ENCODE measurements at regions not wholly inside any gene's neighbourhood (a gene's known extent, or its start where the extent isn't known, plus 50 kb on each side); places are given as distances from the start of the nearest gene placed in this dataset.

DNA sequence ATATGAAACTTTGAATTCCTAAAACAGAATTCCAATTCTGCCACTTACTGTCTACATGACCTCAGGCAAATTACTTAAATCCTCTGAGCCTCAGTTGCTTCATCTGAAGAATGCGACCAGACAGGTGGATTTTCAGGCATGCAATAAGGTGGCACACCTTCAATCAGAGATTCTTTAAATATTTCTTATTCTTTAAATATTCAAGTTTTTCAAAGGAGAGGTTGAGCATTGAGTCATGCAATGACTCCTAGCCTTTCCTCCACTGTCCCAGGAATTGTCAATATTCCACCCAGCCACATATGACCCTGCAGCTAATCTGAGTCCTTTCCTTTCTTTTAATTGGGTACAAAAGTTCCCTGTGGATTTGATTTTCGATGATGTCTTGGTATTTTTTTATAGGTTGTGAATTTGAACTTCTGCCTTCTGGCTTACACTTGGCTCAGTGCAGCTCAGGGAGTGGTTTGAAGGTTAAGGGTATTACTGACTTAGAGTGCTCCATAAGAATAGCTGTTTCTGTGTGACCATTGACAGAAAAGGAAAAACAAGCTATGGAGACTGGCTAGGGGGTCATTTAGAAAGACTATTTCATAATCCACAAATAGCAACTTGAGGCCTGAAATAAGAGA is 52.2 kb upstream of the PRDX6 start:
- no peak for FAIRE-seq

- no peak for FAIRE-seq
These were observed 51.1 kb upstream of the PRDX6 start for GRCh38 chr1:173426057-173426456.

DNA sequence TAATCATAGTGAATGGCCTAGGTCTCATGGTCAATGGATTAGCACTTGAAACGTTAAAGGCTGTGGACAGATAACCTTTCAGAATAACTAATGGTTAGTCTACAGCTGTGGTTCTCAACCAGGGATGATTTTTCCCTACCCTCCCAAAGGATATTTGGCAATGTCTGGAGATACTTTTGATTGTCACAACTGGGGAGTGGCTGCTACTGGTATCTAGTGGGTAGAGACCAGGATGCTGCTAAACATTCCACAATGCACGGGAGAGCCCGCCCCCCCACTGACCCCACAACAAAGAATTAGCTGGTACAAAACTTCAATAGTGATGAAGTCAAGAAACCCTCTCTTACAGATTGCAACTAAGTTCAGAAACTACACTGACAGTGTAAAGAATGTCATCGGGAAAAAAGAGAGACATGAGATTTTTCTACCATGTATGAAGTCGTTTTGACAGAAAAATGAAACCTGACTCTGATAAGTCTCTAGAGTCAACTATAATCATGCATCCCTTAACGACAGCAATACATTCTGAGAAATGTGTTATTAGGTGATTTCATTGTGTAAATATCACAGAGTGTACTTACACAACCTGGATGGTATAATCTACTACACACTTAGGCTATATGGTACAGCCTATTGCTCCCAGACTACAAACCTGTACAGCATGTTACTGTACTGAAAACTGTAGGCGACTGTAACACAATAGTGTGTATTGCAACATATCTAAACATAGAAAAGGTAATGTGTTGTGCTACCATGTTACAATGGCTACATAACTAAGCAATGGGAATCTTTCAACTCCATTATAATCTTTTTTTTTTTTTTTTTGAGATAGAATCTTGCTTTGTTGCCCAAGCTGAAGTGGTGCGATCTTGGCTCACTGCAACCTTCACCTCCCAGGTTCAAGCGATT is 49.7 kb upstream of the PRDX6 start:
- FAIRE-seq, result no peak
